NOMO-1 treated with DMSO at 0.1 percent for 48 hours (cell line): ENCODE measurements at regions not wholly inside any gene's neighbourhood (a gene's known extent, or its start where the extent isn't known, plus 50 kb on each side); places are given as distances from the start of the nearest gene placed in this dataset.
"Not testable (repeated sequence)": the region's sequence is repeated elsewhere in the genome, so short reads cannot be mapped to it uniquely, and the experiment has no call there.

Experiments used
- DNase-seq: peaks from one replicate; lab custom pipeline; 2025; ENCODE audit not compliant: unreplicated experiment; lab: John Stamatoyannopoulos, UW

DNA sequence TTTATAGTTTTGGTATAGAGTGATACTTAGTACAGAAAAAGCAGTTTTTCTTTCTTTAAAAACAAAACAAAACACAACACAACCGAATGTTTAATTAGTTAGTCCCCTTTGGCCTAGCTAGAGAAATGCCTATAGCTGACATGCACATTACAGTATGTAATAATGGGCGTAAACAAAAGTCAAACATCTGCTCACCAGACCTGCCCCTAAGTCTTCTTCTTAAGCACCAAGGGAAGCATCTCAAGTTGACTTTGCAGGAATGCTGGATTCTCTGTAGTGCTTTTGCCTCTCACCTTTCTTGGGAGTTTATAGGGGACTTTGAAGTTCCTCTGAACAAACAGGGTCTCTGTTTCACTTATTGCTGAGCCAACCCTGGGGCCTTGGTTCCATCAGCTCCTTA is 143.7 kb downstream of the TM2D1 start:
- DNase-seq = no peak

DNA sequence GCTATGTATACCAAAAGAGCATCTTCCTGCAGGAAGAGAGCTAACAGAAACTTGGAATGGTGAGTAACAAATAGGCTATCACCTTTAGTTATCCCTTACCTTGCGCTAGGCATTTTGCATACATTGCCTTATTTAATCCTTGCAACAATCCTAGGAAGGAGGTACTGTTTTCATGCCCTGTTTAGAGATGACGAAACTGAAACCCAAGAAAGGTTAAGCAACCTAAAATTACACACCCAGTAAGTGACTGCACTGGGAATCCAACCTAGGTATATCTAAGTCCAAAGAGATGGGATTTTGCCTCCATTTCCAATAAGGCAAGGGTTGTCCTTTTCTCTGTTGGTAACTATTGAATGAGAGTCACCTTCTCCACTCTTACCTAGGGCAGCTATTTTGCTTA is 144.5 kb downstream of the TM2D1 start:
- no peak for DNase-seq

DNA sequence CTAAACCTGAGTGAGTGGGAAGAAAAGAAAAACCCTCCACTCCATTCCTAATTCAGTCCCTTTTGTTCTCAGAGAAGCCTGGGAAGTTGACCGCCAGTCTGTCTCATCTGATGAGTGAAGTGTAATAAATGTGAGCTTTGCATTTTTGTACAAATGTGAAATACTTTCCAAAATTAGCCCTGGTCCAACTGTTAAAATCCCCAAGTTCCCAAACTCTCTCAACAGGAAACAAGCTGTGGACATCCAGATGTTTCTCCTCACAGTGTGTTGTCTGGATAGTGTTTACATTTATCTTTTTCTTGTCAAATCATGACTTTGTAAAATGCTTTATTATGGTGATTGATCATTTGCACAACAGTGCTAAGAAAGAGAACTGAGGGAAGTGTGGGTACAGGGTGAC is 145.1 kb downstream of the TM2D1 start:
- no peak for DNase-seq

DNA sequence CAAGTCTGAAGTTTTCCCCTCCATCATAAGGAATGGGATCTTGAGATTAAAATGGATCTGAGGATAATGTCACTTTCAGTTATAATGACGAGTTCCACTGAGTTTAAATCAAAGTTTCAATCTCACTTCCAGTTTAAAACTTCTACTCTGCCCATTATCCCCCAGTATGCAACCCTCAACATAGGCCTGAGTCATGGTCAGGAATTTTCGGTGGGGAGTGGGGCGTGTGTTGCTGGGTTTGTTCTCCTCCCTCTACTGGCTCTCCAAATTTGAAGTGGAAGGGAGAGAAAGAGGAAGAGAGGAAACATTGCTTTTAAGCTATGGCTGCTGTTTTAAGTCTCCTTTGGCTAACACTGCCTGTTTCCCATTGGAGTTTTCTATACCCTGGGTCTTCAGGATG is 152.9 kb downstream of the TM2D1 start:
- DNase-seq = no peak

DNA sequence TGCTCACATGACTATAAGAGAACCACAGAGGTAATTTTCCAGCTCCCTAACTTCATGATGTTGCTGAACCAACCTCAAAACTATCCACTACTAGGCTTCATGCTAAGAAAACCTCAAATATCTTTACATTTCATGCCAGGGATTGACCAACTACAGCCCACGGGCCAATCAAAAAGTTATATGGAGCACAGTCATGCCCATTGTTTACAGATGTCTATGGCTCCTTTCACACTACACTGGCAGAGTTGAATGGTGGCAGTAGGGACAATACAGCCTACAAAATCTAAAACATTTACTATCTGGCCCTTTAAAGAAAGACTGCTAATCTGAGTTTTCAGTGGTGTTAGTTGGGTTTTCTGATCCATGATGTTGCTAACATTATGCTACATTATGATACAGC is 154.8 kb downstream of the TM2D1 start:
- no peak for DNase-seq

DNA sequence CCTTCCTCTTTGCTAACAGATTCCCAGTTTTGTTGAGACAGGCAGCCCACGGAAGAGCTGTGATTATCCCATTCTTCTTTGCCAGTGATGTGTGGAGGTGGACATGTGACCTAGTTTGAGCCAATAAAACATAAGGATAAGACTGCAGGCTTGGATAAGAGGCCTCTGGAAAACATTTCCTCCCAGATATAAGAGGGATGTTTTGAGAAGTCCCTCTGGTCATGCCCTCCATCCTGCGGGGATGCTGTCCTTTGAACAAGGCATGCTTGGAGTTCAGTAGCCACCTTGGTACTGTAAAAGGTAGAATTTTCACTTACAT is 155.7 kb downstream of the TM2D1 start:
- no peak for DNase-seq

DNA sequence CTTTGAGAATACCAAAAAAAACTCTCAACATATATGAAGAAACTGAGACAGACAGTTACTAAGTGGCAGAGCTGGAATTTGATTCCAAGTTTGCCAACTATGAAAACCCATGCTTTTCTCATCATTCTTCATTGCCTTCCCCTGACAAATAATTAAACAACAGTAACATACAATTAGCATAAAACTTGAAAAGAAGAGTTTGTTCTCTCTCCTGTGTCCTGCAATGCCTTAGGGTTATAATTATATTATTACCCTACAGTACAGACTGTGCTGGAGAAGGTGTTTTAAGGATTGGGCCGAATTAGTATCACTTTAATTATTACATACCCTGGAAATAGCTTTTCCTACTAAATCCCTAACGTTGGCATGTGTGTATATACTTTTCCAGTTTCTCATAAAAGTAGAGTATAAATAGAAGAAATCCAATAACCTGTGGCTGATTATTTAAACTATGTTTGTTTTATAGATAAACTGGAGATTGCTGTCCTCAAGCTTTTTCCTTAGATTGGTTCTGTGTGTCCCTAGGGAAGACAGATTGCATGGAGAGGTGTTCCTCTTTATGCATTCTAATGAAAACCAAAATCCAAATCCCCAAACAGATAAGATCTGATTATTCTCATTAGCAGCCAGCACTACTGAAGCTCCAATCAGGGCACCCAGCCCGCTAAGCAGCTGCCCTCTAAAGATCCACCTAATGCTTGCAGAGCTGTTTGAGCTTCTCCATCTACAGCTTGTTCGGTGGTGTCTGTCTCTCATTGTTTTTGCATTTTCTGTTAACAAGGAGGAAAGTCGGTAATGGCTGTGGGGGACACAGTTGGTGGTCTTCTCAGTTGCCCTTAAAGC is 156.3 kb downstream of the TM2D1 start:
- no peak for DNase-seq

DNA sequence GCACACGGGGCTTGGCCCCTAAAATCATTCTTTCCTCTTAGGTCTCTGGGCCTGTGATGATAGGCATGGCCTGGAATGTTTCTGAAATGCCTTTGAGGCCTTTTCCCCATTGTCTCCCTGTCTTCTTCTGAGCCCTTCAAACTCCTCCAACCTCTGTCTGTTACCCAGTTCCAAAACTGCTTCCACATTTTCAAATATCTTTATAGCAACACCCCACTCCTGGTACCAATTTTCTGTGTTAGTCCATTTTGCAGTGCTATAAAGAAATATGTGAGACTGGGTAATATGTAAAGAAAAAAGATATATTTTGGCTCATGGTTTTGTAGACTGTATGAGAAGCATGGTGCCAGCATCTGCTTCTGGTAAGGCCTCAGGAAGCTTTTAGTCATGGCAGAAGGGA is 158.8 kb downstream of the TM2D1 start:
- DNase-seq = no peak

DNA sequence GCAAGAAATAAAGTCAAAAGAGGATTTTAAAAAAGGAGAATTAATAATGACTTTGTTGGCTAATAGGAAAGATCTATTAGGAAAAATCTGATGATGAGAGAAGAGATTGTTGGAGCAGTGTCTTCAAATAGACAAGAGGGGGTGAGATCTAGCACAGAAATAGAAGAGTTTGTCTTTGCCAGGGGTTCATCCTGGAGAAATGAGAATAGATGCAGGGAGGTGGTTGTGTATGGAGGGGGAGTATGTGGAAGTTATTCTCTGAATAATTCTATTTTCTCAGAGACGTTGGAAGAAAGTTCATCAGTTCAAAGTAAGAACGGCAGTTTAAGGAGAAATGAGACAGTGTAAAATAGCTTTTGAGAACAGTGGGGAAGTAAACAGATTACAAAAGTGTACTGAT is 161.3 kb downstream of the TM2D1 start:
- DNase-seq = no peak

DNA sequence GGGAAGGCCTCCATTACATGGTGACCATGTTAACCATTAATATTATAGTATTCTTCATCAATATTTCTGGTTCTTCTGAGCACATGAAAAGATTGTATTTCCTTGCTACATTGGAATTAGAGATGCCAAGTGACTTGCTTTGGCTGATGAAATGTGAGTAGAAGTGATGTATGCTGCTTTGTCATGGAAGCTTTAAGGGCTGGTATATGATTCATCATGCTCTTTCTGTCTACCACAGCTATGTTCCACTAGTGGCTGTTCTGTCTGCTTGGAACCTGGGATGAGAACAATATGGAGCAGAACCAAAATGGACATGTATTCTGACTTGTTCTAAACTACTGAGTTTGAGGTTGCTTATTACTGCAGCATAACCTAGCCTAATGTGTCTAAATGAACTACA is 163.3 kb downstream of the TM2D1 start:
- DNase-seq = no peak

DNA sequence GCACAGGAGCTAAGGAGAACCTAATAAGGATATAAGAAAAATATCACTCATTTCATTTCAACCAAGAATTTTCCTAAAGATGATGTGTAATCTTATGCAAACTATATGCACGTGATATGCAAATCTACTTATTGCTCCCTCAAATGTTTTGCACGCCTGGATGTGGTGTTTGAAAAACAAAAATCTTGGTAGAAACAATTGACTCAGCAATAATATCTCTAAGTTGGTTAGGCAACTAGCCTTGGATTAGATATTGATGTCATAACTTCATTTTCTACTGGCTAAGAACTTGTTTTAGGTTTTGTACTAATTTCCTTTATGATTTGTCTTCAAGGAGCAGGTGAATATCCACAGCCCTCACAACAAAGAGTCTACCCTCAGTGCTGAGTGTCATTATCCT is 164.6 kb downstream of the TM2D1 start:
- DNase-seq = no peak

DNA sequence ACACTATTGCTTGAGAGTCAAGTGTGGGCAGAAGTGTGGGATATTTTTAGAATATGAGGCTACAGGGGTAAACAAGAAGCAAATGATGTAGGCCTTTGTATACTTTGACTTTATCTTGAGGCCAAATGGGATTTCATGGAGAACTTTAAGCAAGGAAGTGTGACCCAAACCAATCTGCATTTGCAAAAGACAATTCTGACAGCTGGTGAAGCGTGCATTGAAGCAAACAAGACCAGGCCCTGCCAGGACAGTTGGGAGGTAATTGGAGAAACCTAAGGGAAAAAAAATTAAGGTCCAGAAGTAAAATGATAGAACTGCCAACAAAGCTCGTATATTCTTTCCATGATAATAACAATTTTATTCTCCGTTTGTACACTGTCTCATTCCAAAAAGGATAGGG is 168.3 kb downstream of the TM2D1 start:
- no peak for DNase-seq

DNA sequence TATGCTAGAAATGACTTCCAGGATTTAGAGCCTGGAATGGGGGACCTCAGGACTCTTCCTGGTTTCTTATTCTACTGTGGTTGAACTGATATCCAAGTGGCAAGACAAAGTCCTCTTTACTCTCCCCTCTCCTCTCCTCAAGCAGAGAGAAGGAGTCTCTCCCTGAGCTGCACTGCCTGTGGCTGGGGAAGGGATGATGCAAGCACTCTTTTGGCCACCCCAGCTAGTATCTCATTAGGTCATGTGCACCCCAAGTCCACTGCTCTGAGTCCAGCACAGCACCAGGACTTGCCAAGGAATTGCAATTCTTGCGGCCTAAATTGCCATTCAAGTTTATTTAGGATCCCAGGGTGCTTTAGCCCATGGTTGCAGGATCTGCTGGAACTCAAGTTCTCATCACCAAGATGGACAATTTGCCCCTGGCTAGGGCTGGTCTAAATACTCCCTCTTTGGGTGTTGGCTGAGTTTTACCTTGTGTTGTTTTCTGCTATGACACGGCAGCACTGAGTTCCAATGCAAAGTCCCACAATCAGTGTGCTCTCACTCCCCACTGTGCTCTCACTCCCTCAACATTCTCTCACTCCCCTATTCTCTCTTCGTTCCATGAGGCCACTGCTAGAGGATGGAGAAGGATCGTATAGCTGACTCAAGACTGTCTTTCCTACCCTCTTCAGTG is 172.2 kb downstream of the TM2D1 start:
- no peak for DNase-seq

DNA sequence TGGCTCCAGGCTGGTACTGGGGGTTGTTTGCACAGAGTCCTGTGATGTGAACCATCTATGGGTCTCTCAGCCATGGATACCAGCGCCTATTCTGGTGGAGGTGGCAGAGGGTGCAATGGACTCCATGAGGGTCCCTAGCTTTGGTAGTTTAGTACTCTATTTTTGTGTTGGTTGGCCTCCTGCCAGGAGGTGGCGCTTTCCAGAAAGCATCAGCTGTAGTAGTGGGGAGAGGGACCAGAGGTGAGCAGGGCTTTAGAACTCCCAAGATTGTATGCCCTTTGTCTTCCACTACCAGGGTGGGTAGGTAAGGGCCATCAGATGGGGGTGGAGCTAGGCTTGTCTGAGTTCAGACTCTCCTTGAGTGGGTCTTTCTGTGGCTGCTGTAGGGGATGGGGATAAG is 177.6 kb downstream of the TM2D1 start:
- DNase-seq = not testable (repeated sequence)

DNA sequence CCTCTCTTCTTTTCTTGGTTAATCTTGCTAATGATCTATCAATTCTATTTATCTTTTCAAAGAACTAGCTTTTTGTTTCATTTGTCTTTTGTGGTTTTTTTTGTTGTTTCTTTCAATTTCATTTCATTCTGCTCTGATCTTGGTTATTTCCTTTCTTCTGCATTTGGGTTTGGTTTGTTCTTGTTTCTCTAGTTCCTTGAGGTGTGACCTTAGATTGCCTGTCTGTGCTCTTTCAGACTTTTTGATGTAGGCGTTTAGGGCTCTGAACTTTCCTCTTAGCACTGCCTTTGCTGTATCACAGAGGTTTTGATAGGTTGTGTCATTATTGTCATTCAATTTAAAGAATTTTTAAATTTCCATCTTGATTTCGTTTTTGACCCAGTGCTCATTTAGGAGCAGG is 180.1 kb downstream of the TM2D1 start:
- not testable (repeated sequence) for DNase-seq

DNA sequence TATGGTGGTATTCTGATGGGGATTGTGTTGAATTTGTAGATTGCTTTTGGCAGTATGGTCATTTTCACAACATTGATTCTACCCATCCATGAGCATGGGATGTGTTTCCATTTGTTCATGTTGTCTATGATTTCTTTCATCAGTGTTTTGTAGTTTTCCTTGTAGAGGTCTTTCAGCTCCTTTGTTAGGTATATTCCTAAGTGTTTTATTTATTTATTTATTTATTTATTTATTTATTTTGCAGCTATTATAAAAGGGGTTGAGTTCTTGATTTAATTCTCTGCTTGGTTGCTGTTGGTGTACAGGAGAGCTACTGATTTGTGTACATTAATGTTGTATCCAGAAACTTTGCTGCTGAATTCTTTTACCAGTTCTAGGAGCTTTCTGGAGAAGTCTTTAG is 181.4 kb downstream of the TM2D1 start:
- DNase-seq = not testable (repeated sequence)

DNA sequence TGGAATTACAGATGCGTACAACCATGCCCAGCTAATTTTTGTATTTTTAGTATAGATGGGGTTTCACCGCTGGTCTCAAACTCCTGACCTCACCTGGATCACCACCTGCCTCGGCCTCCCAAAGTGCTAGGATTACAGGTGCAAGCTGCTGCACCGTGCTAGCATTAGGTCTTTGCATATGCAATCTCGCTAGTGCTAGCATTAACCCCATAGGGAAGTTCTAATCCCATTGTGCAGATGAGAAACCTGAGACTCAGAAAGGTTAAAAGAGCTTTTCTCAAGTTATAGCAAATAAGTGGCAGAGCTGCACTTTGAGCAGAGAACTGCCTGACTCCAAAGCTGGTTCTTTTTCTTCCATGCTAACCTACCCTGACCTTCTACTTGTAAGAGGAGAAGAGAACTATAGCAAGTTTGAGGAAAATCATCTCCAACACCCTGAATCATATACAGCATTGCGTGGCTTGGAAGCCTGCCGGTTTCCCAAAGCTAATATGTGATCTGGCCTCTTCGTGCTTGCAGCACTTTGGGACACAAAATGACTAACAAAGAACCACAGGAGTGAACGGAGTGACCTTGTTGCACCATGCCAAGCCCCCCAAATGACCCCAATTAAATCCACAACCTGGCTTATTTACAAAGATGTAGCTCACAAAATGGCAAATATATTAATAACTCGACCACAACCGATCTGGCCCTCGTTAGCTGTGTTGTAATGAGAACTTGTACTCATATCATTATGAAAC is 185.1 kb downstream of the TM2D1 start:
- DNase-seq = no peak

DNA sequence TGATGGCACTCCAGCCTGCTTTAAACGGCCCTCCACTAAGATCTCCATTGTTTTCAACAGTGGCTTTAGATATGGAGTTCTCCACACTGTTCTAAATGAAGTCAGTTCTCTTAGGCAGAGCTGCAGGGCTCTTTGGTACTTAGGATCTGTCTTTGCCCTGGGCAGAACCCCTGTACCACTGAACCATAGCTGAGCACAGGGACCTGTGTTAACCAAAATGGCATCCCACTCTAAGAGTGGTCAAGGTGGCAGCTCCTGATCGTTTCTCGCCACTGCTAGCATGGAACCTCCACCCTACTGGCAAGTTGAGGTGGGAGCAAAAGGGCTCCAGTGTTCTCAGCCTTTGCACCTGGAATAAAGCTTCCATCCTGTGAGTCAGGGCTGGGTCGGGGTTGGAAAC is 186.7 kb downstream of the TM2D1 start:
- DNase-seq = no peak

DNA sequence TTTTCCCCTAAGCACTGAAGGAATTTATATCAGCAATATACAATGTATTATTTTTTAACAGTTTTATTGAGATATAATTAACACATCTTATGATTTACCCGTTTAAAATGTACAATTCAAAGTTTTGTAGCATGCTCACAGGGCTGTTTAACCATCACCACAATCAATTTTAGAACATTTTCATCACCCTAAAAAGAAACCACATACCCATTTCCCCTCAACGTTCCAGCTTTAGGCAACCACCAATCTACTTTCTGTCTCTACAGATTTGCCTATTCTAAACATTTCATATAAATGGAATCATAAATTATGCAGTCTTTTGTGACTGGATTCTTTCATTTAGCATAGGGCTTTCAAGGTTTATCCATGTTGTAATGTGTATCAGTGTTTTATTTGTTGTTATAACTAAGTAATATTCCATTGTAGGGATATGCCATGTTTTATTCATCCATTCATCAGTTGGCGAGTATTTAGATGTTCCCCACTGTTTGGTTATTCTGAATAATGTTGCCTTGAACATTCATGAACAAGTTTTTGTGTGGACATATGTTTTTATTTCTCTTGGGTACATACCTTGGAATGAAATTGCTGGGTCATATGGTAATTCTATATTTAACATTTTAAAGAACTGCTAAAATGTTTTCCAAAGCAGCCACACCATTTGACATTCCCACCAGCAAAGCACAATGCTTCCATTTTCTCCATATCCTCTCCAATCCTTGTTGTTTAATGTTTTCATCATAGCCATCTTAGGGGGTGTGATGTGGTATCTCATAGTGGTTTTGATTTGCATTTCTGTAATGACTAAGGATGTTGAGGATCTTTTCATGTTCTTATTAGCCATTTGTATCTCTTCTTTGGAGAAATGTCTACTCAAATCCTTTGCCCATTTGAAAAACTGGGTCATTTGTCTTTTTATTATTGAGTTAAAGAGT is 188.5 kb downstream of the TM2D1 start:
- no peak for DNase-seq

DNA sequence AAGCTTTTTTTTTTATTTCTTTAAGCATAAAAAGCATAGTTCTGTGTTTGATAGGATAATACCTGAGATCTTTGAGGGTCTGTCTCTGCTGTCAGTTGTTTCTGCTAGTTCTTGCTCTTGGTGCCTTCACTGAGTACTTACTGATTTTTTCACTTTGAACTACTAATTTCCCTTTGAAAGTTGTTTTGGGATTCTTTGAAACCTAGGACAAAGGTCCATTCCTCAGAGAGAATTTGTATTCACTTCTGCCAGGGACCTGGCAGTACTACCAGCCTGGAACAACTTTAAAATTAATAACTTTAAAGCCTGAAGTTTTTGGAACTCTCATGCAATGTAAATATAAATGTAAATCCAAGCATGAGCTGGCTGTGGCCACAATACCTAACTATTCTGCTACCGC is 190.1 kb downstream of the TM2D1 start:
- no peak for DNase-seq

DNA sequence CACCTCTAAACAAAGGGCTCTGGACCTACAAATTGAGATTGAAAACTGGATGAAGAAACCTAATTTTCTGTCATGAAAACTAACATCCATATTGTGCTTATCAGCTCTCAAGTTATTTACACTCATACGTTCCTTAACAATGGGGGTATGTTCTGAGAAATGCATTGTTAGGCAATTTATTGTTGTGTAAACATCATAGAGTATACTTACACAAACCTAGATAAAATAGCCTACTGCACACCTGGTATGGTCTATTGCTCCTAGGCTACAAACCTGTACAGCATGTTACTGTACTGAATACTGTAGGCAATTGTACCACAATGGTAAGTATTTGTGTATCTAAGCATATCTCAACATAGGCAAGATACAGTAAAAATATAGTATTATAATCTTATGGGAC is 191.4 kb downstream of the TM2D1 start:
- no peak for DNase-seq
